Left renal cortex interstitium (tissue), 4 donors: ENCODE measurements at regions not wholly inside any gene's neighbourhood (a gene's known extent, or its start where the extent isn't known, plus 50 kb on each side); places are given as distances from the start of the nearest gene placed in this dataset.

Source experiments
- DNase-seq, 4 donors: peaks; one replicate each; pipeline ENCODE4 v3.0.0-alpha.2; 2013; ENCODE audit warnings: low read depth in 4 of 4, low spot score in 2 of 4, missing footprints in 1 of 4

GRCh38 chr10:52526251-52526823, 212.3 kb downstream of the DKK1 start:
- no peak for DNase-seq

- no peak for DNase-seq
These were observed 218.7 kb downstream of the DKK1 start for GRCh38 chr10:52532650-52533290.

DNA sequence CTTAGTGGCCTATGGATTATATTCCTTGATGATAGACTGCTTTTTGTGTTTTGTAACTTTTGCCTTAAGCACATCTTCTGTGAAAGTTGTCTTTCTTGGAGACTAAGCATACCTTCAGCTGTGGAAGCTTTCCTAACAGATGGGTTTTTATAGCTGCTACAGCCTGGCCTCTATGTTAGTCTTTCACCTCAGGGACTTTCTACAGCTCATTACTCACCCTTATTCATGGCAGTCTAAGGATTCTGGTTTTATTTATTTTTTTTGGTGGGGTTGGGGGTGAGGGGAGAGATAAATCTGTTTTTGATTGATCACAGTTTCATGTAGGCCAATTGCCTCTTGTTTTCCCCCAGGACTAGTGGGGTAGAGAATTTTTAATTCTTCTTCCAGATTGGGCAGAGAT, 219.9 kb downstream of the DKK1 start:
- no peak for DNase-seq

GRCh38 chr10:52539463-52539862, 225.4 kb downstream of the DKK1 start:
- DNase-seq = no peak

DNA sequence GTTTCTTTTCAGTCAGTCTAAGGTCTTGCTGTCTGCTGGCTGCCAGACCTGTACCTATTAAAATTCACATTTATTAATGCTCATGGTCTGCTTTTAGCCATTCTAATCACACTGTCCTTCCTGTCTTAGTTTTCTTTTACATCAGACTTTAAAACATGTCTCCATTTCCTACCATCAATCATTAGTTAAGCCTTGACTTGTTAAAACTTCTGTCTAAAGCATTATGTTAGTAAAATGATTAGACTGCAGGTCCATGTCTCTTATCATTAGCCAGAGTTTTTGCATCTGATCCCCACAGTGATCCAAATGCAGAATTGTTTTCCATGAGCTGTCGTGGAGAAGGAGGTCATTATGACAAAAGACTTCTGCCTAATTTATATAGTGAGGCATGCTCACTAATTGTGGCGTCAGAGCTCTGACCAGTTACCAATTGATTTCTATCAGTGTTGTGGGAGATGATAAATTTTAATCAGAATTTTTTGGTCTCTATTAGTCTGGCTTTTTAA, 226.5 kb downstream of the DKK1 start:
- no peak for DNase-seq

GRCh38 chr10:52541006-52541473, 227.0 kb downstream of the DKK1 start:
- no peak for DNase-seq

GRCh38 chr10:52542906-52543305, 228.8 kb downstream of the DKK1 start:
- no peak for DNase-seq

- DNase-seq = no peak
These were observed 221.5 kb downstream of the MBL2 start for GRCh38 chr10:52551046-52551445.

- no peak for DNase-seq
These were observed 214.5 kb downstream of the MBL2 start for GRCh38 chr10:52558090-52558489.

DNA sequence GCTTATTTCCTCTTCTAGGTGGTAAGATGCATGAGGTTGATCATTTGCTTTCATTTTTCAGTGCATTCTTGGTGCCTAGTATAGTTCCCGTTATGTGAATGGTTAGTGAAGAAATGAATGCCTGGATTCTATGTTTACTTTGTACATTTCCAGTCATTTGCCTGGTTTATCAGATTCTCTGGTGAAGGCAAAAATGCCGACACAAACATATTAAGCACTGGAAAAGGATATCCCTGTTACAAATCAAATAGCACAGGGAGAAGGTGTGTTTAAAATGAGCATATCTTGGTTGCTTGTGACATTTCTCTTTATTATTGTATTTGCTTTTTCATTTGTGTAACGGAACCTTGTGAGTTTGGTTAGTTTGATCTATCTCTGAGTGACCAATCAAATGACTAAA, 211.3 kb downstream of the MBL2 start:
- DNase-seq = no peak

DNA sequence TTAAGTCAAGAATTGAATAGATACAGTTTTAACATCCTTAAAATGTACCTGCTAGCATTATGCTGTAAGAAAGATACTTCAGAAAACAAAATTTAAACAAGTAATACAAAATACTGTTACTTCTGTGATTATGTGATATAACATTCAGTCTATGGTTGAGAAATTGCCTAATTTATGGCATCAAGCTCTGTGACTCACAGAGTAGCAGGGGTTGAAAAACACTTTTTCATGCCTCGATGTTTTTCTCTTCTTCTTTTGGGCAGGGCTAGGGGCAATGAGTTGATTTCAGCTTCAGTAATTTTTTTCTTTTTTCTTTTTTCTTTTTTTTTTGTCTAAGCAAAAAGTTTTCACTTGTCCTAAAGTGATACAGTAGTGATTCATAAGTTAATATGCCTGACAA, 209.2 kb downstream of the MBL2 start:
- DNase-seq = no peak

GRCh38 chr10:52566471-52567246, 205.9 kb downstream of the MBL2 start:
- no peak for DNase-seq

DNA sequence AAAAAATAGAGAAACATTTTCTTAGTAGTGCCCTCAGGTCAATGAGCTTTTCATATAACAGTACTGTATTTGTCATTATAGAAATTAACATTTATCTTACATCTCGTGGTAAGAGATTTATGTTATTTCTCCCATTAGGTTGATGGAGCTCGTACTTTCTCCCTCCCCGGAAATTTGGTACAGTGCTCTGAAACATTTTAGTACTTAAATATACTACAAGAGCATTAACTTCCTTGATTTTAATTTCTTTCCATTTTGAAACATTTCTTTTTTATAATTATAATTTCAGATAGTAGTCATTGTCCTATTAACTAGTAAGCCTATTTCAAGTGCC, 205.4 kb downstream of the MBL2 start:
- no peak for DNase-seq

GRCh38 chr10:52568309-52568708, 204.3 kb downstream of the MBL2 start:
- DNase-seq = no peak

DNA sequence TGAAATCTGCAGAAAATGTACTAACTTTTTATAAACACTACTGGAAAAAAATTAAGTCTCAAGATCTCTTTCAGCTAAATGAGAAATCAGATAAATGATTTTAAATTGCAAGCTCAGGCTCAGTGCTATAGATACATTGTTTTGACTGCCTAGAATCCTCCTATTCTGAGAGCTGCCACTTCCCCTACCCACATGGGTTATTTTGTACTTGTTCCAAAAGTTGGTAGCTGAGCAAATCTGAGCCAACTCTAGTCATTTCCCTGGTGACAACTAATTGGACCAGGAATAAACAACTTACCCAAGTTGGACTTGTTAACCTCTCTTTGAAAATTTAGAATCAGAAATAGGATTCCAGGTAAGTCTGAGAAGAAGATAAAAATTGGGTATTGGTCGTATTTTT, 202.1 kb downstream of the MBL2 start:
- DNase-seq = no peak

GRCh38 chr10:52571018-52571417, 201.6 kb downstream of the MBL2 start:
- DNase-seq = no peak

DNA sequence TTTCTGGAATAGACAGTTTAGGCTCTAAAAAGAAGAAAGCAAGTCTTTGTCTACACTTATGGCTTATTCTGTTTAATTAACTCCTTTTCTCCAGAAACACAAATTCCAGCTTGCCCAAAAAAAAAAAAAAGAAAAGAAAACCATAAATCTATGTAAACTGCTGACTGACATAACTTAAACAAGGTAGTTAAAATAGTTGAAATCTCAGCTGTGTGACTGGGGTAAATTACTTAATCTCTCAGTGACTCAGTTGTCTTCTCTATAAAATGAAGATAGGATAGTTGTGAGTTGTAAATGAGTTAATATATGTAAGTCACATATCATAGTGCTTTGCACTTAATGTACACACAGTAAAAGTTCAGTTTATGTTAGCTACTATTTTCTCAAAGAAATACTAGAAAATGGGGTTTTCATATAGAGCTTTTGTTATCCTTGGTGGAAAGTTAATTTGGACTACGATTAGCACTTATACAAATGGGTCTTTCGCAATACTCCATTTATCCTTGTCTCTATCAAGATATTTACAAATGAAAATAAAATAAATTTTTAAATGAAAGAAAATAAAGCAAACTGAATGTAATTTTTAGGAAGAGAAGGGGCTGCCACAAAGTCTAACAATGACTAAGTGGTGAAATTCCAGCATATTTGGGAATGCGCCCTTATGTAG, 200.9 kb downstream of the MBL2 start:
- no peak for DNase-seq

DNA sequence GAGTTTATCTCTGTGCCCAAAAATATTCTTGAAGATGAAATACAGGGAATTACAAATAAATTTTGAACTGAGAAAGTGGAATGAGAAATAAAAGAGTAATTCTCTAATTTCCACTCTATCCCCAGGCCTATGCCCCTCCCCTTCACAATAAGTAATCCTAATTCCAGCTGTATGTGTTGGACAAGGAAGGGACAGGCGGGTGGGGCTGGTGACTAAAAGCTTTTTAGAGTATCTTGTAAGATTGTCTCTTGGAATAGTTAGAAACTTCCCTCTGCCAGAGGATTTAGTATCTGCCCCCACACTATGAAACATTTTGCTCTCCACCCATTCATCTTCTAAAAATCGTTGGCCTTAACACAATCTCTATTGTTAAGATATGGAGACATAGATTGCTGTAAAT, 199.2 kb downstream of the MBL2 start:
- DNase-seq = no peak

DNA sequence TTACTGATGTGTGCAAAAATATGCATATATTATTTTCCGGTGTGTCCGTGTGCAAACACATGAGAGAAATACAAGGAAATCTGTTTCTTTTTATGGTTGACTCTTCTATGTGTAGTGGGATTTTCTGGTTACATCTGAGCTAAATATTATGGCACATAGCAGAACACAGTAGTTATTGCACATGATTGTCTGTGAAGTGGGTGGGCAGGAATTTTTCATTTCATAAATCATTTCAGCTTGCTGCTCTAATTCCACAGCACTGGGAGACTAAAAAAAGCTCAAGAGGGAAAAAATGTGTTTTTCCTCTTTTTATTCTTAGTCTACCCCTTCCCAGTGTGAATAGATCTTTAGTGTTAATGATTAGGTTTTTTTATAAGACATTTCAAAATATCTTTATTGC, 197.9 kb downstream of the MBL2 start:
- DNase-seq = no peak

- DNase-seq = no peak
These were observed 195.5 kb downstream of the MBL2 start for GRCh38 chr10:52577047-52577446.

DNA sequence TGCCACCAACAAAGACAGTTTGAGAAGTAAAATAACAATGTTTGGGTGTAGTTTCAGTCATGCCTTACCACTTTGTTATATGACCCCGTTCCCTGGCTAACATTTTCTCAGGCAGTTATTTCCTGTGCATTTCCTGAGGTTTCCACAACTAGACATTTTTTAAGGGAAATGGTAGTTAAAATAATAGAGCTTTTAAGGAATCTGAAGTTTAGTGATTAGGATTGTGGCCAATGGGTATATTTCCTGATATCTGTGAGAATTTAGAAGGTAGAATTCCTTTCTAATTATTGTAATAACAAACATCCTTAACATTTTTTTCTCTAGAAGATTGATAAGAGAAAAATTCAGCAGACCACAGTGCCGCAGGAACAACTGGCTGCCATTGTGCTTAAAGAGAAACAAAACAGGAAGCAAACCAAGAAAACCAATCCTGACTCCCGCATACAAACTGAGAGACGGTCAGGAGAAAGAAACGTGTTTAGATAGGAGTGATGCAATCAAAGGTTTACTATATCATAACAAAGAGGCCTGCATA, 193.6 kb downstream of the MBL2 start:
- DNase-seq = no peak
